ENCODE measurements at regions not wholly inside any gene's neighbourhood (a gene's known extent, or its start where the extent isn't known, plus 50 kb on each side); places are given as distances from the start of the nearest gene placed in this dataset.

DNA sequence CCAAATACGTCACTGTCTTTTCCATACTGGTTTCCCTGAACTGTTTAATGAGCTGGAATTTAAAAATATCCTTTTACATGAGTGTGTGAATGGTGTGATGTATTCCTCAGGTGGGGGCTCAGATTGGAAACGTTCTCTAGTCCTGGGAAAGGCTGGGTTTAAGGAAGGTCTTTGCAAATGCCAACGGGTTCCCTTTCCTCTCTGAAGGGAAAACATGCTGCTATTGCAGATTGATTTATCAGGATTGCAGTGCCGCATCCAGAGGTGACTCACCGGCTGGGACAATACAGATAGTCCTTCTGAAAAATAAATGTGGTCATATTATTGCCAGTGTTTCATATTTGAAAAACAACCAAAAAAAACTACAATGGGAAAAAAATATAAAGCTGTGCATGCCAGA, 193.1 kb upstream of the FLRT2 start:
- no peaks in the 10 kb centered on the region for H3K27me3 Mint-ChIP-seq (ENCODE audit: low read depth)
- H3K9me3 Mint-ChIP-seq: no peaks in the 10 kb centered on the region
- H3K4me1 Mint-ChIP-seq: no peaks in the 10 kb centered on the region
- TF ChIP-seq, protein P1, sequence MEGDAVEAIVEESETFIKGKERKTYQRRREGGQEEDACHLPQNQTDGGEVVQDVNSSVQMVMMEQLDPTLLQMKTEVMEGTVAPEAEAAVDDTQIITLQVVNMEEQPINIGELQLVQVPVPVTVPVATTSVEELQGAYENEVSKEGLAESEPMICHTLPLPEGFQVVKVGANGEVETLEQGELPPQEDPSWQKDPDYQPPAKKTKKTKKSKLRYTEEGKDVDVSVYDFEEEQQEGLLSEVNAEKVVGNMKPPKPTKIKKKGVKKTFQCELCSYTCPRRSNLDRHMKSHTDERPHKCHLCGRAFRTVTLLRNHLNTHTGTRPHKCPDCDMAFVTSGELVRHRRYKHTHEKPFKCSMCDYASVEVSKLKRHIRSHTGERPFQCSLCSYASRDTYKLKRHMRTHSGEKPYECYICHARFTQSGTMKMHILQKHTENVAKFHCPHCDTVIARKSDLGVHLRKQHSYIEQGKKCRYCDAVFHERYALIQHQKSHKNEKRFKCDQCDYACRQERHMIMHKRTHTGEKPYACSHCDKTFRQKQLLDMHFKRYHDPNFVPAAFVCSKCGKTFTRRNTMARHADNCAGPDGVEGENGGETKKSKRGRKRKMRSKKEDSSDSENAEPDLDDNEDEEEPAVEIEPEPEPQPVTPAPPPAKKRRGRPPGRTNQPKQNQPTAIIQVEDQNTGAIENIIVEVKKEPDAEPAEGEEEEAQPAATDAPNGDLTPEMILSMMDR (IDR thresholded peaks at IDR 0.05; ENCODE audit: unreplicated experiment in 3 of 3): no peak
- H3K27ac Mint-ChIP-seq: no peak overlapping the region
- no peaks in the 10 kb centered on the region for H3K36me3 Mint-ChIP-seq (ENCODE audit: low read depth)
- no peak overlapping the region for H3K4me3 Mint-ChIP-seq

DNA sequence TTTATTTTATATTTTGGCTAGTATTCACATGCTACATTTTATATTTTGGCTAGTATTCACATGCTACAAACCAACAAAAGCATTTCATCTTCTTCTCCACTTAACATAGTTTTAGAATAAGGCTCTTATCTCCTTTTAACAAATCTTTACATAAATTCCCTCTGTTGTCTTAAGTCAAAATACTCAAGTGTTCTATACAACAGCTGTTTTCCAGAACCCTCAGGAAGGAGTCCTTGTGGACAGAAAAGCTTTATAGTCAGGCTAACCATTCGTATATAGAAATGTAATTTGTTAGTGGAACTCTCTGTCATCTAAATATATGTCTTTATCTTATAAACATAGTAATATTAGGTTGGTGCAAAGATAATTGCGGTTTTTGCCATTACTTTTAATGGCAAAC, 191.0 kb upstream of the FLRT2 start:
- no peak overlapping the region for H3K4me3 Mint-ChIP-seq
- H3K4me1 Mint-ChIP-seq: peaks cover 4% of the 10 kb centered on the region
- no peaks in the 10 kb centered on the region for H3K9me3 Mint-ChIP-seq
- H3K27ac Mint-ChIP-seq: peak overlapping the region; percentile 8 to 21 (median 9)
- no peaks in the 10 kb centered on the region for H3K36me3 Mint-ChIP-seq (ENCODE audit: low read depth)
- TF ChIP-seq, protein P1 (IDR thresholded peaks at IDR 0.05; ENCODE audit: unreplicated experiment in 3 of 3): no peak
- no peaks in the 10 kb centered on the region for H3K27me3 Mint-ChIP-seq (ENCODE audit: low read depth)

DNA sequence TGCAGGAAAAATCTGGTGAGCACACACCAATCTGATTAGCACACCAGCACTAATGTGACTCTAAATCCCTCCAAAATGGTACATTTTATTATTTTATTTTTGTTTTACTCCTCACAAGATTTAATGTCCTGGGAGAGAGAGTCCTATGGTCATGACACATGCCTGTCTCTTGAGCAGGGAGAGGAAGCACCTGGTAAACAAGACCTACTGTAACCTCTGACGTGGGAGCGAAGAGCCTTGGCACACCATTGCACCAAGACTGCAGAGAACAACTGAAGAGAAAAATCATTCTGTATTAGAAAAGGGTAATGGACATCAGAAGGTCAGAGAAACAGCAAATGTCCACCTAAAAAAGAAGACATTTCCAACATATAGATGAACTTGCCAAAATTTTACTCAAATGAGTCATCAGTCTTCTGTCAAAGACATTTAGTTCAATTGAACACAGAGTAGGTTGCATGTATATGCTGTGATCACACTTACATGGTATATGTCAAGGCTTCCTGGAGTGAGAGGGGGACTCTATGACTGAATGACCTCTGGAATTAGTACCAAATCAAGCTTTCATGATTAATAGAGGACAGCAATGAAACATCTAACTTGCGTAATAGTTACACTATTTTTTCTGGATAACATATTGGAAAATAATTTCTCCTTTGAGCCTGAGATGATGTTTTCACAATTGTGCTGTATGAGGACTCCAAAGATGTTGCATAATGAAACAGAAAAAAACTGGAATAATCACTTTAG, 186.9 kb upstream of the FLRT2 start:
- H3K27ac Mint-ChIP-seq: no peak overlapping the region
- no peak overlapping the region for H3K4me3 Mint-ChIP-seq
- peaks cover 4% of the 10 kb centered on the region for H3K9me3 Mint-ChIP-seq
- H3K36me3 Mint-ChIP-seq (ENCODE audit: low read depth): no peaks in the 10 kb centered on the region
- H3K4me1 Mint-ChIP-seq: peaks cover 10% of the 10 kb centered on the region
- peaks cover 4% of the 10 kb centered on the region for H3K27me3 Mint-ChIP-seq (ENCODE audit: low read depth)
- TF ChIP-seq, protein P1 (IDR thresholded peaks at IDR 0.05; ENCODE audit: unreplicated experiment in 3 of 3): no peak

DNA sequence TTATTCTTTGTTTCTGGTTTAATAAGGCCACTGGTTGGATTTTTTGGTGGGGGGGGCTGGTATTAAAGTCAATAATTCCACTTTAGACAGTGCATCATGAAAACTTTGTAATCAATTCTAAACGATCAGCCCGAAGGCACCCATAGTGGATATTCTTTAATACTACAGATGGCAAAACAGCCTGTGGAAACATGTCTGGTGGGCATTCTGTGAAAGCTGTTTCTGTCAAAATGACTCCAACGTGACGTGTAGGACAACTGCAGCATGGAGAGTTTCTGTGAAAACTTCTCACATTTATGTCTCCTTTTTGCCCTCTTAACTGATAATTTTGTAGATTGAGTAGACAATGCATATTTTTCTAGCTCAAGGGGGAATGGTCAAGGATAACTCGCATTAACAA, 185.8 kb upstream of the FLRT2 start:
- no peaks in the 10 kb centered on the region for H3K36me3 Mint-ChIP-seq (ENCODE audit: low read depth)
- H3K9me3 Mint-ChIP-seq: peaks cover 4% of the 10 kb centered on the region
- no peak overlapping the region for H3K4me3 Mint-ChIP-seq

DNA sequence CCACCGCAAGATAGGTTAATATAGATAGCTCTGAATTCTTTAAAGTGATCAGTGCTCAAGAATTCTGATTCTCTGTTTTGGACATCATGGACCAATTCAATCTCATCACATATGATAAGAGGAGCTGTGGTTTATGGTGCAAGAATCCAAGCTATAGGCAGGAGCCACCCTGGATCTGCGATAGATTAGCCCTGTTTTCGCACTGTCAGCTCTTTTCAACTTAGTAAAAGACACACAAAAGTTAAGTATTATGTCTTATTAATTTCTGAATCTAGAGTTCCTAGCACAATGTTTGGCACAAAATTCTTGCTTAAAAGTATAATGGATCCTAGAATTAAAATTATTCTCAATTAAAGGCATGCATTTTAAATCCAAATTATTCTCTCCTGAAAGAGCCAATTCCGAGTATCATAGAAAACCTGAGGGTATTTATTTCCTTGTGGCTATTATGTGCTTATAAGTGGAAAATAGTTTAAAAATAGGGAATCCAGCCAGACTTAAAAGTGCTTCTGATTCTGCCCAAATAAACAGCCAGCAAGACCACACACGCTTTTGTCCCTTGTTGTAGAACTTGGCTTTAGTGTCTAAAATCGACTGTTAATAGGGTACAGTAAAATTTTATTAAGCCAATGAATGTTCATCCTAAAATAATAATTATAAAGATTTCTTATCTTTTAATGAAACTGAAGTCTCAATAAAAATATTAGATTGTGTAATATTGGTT, 184.9 kb upstream of the FLRT2 start:
- H3K9me3 Mint-ChIP-seq: peaks cover 4% of the 10 kb centered on the region
- no peak overlapping the region for H3K4me3 Mint-ChIP-seq
- H3K4me1 Mint-ChIP-seq: peaks cover 10% of the 10 kb centered on the region
- TF ChIP-seq, protein P1 (IDR thresholded peaks at IDR 0.05; ENCODE audit: unreplicated experiment in 3 of 3): no peak
- no peak overlapping the region for H3K27ac Mint-ChIP-seq
- no peaks in the 10 kb centered on the region for H3K36me3 Mint-ChIP-seq (ENCODE audit: low read depth)
- H3K27me3 Mint-ChIP-seq (ENCODE audit: low read depth): peaks cover 4% of the 10 kb centered on the region

More for the DNA sequence above, 185.8 kb upstream of the FLRT2 start:
- peaks cover 4% of the 10 kb centered on the region for H3K27me3 Mint-ChIP-seq (ENCODE audit: low read depth)
- TF ChIP-seq, protein P1 (IDR thresholded peaks at IDR 0.05; ENCODE audit: unreplicated experiment in 3 of 3): no peak
- peaks cover 10% of the 10 kb centered on the region for H3K4me1 Mint-ChIP-seq
- H3K27ac Mint-ChIP-seq: no peak overlapping the region
